ENCODE measurements at regions not wholly inside any gene's neighbourhood (a gene's known extent, or its start where the extent isn't known, plus 50 kb on each side); places are given as distances from the start of the nearest gene placed in this dataset.

- no peaks in the 10 kb centered on the region for H3K9me3 ChIP-seq (ENCODE audit: control insufficient read depth, low read length)
- H3K79me2 ChIP-seq = no peaks in the 10 kb centered on the region
- H3K36me3 ChIP-seq (ENCODE audit: control insufficient read depth, insufficient read depth, low read length) = no peaks in the 10 kb centered on the region
- H3K27me3 ChIP-seq (ENCODE audit: control insufficient read depth, insufficient read depth, low read length) = no peaks in the 10 kb centered on the region
- H3K9ac ChIP-seq = no peak overlapping the region
- H3K27ac ChIP-seq = no peak overlapping the region
- no peak overlapping the region for H3K4me2 ChIP-seq (ENCODE audit: low read length)
- TF ChIP-seq CTCF (IDR thresholded peaks at IDR 0.05) = no peak
- H3K4me3 ChIP-seq (ENCODE audit: low read depth, low read length) = no peak overlapping the region
- H3K4me1 ChIP-seq = no peaks in the 10 kb centered on the region
- no peak overlapping the region for H2AFZ ChIP-seq
Measured at GRCh38 chr7:17501441-17502212, 203.2 kb downstream of the AHR start.

GRCh38 chr7:17502213-17503060, 204.0 kb downstream of the AHR start:
- H2AFZ ChIP-seq = no peak overlapping the region
- no peak overlapping the region for H3K9ac ChIP-seq
- no peak overlapping the region for H3K4me2 ChIP-seq (ENCODE audit: low read length)
- TF ChIP-seq CTCF (IDR thresholded peaks at IDR 0.05) = no peak
- no peaks in the 10 kb centered on the region for H3K36me3 ChIP-seq (ENCODE audit: control insufficient read depth, insufficient read depth, low read length)
- no peak overlapping the region for H3K27ac ChIP-seq
- H3K27me3 ChIP-seq (ENCODE audit: control insufficient read depth, insufficient read depth, low read length) = no peaks in the 10 kb centered on the region
- no peaks in the 10 kb centered on the region for H3K9me3 ChIP-seq (ENCODE audit: control insufficient read depth, low read length)
- no peak overlapping the region for H3K4me3 ChIP-seq (ENCODE audit: low read depth, low read length)
- H3K4me1 ChIP-seq = no peaks in the 10 kb centered on the region
- H3K79me2 ChIP-seq = no peaks in the 10 kb centered on the region

GRCh38 chr7:17506095-17506494, 207.6 kb downstream of the AHR start:
- no peak overlapping the region for H3K4me2 ChIP-seq (ENCODE audit: low read length)
- H3K79me2 ChIP-seq = no peaks in the 10 kb centered on the region
- H2AFZ ChIP-seq = no peak overlapping the region
- H3K27ac ChIP-seq = no peak overlapping the region
- no peak overlapping the region for H3K4me3 ChIP-seq (ENCODE audit: low read depth, low read length)
- TF ChIP-seq CTCF (IDR thresholded peaks at IDR 0.05) = no peak
- no peaks in the 10 kb centered on the region for H3K9me3 ChIP-seq (ENCODE audit: control insufficient read depth, low read length)
- no peak overlapping the region for H3K9ac ChIP-seq
- H3K4me1 ChIP-seq = no peaks in the 10 kb centered on the region
- H3K36me3 ChIP-seq (ENCODE audit: control insufficient read depth, insufficient read depth, low read length) = no peaks in the 10 kb centered on the region
- no peaks in the 10 kb centered on the region for H3K27me3 ChIP-seq (ENCODE audit: control insufficient read depth, insufficient read depth, low read length)

- no peak for TF ChIP-seq CTCF (IDR thresholded peaks at IDR 0.05)
- H3K27ac ChIP-seq = no peak overlapping the region
Measured at GRCh38 chr7:17506596-17506995, 208.1 kb downstream of the AHR start.

More at GRCh38 chr7:17506596-17506995, 208.1 kb downstream of the AHR start:
- Histone ChIP-seq H3K36me3 (ENCODE audit: control insufficient read depth, insufficient read depth, low read length) (no peaks in the 10 kb centered on the region), H3K4me2 (ENCODE audit: low read length) (no peak overlapping the region), H3K9ac (no peak overlapping the region), H3K4me1 (no peaks in the 10 kb centered on the region), H2AFZ (no peak overlapping the region), H3K79me2 (no peaks in the 10 kb centered on the region), H3K27me3 (ENCODE audit: control insufficient read depth, insufficient read depth, low read length) (no peaks in the 10 kb centered on the region), H3K4me3 (ENCODE audit: low read depth, low read length) (no peak overlapping the region), H3K9me3 (ENCODE audit: control insufficient read depth, low read length) (no peaks in the 10 kb centered on the region)
